ENCODE measurements at regions not wholly inside any gene's neighbourhood (a gene's known extent, or its start where the extent isn't known, plus 50 kb on each side); places are given as distances from the start of the nearest gene placed in this dataset.

DNA sequence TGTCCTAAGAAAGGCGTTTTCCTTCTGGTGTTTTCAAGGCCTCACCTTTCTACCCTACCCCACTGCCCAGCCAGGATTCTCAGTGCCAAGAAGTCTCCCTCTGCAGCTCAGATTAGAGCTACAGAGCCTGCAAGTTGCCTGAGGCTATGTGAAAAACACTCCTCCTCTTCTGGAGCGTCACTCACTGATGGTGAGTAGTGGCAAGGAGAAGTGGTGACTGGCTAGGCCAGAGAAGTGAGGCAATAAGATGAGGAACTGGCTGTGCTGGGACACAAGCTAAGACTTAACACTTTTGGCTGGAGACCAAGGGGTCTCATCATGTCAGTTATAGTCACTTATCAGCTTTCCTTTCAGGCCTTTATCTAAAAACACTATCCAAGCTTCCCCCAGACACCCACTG is 86.7 kb upstream of the PRKAR2B start:
- DNase-seq (ENCODE audit: low read depth), result peak; percentile 60
- TF ChIP-seq, protein P1, sequence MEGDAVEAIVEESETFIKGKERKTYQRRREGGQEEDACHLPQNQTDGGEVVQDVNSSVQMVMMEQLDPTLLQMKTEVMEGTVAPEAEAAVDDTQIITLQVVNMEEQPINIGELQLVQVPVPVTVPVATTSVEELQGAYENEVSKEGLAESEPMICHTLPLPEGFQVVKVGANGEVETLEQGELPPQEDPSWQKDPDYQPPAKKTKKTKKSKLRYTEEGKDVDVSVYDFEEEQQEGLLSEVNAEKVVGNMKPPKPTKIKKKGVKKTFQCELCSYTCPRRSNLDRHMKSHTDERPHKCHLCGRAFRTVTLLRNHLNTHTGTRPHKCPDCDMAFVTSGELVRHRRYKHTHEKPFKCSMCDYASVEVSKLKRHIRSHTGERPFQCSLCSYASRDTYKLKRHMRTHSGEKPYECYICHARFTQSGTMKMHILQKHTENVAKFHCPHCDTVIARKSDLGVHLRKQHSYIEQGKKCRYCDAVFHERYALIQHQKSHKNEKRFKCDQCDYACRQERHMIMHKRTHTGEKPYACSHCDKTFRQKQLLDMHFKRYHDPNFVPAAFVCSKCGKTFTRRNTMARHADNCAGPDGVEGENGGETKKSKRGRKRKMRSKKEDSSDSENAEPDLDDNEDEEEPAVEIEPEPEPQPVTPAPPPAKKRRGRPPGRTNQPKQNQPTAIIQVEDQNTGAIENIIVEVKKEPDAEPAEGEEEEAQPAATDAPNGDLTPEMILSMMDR (IDR thresholded peaks at IDR 0.05; ENCODE audit: insufficient read depth, low read length, severe bottlenecking), result no peak
- no peaks in the 10 kb centered on the region for H3K36me3 ChIP-seq (ENCODE audit: control insufficient read depth, insufficient read depth, low read length)
- no peaks in the 10 kb centered on the region for H3K27me3 ChIP-seq (ENCODE audit: control insufficient read depth, insufficient read depth, low read length)
- FAIRE-seq, result peak; percentile 83
- H3K4me3 ChIP-seq (ENCODE audit: low read depth, low read length), result no peak overlapping the region

DNA sequence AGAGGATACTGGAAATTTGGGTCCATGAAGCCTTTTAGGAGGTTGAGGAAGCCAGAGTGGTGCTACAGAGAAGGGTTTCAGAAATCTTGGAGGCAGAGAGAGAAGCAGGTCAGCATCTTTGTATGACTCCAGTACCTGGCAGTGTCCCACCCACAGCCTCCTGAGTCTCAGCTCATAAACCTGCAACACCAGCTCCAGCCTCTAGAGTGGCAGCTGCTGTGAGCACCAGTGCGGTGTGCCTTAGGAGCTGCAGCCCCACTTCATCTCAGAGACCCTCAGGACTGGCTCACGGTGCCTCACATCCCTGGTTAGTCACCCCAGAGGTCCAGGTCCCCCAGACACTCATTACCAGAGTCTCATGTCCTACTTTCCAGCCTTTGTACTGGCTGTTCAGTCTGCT is 84.8 kb upstream of the PRKAR2B start:
- Histone ChIP-seq H3K27me3 (ENCODE audit: control insufficient read depth, insufficient read depth, low read length) (no peaks in the 10 kb centered on the region), H3K36me3 (ENCODE audit: control insufficient read depth, insufficient read depth, low read length) (no peaks in the 10 kb centered on the region), H3K4me3 (ENCODE audit: low read depth, low read length) (no peak overlapping the region)
- FAIRE-seq, result no peak
- DNase-seq (ENCODE audit: low read depth), result no peak
- TF ChIP-seq, protein P1 (IDR thresholded peaks at IDR 0.05; ENCODE audit: insufficient read depth, low read length, severe bottlenecking), result peak; percentile 11

DNA sequence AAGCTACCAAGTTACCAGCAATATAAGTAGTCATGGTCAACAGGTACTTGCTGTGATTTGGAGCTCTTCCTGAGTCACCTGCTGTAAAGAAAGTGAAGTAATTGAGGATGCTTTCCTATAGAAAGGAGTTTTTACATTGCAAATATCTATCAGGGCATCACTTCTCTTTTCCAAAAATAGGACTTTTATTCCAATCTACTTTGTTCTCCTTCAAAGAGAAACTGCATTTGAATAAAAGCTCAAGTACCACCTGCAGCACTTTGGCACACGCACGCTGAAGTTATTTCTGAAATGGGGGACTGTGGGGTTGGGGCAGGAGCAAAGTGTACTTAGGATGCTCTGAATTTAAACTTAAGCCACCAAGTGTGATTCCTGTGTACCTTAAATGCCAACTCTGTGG is 81.8 kb upstream of the PRKAR2B start:
- H3K36me3 ChIP-seq (ENCODE audit: control insufficient read depth, insufficient read depth, low read length), result no peaks in the 10 kb centered on the region
- H3K4me3 ChIP-seq (ENCODE audit: low read depth, low read length), result no peak overlapping the region
- FAIRE-seq (no peak), DNase-seq (ENCODE audit: low read depth) (no peak)
- no peaks in the 10 kb centered on the region for H3K27me3 ChIP-seq (ENCODE audit: control insufficient read depth, insufficient read depth, low read length)
- TF ChIP-seq, protein P1 (IDR thresholded peaks at IDR 0.05; ENCODE audit: insufficient read depth, low read length, severe bottlenecking), result no peak

DNA sequence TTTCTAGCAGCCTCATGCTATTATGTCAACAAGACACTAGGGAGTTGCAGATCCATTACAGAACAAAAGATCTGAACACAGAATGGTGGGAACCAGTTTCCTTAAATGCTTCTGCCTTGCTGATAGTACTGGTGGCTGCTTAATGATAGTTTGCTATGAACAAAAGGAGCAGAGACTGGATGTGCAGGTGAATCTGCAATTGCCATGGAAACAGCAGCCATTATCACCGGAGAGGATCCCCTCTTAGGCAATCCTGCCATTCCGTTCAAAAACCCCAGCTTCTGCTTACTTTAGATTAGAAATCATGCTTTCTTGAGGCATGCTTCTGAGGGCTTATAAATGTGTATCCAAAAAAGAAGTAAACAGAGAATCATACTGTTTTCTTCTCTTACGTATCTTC is 80.0 kb upstream of the PRKAR2B start:
- no peak for FAIRE-seq
- no peak overlapping the region for H3K4me3 ChIP-seq (ENCODE audit: low read depth, low read length)
- H3K27me3 ChIP-seq (ENCODE audit: control insufficient read depth, insufficient read depth, low read length), result no peaks in the 10 kb centered on the region
- H3K36me3 ChIP-seq (ENCODE audit: control insufficient read depth, insufficient read depth, low read length), result no peaks in the 10 kb centered on the region
- no peak for DNase-seq (ENCODE audit: low read depth)
- TF ChIP-seq, protein P1 (IDR thresholded peaks at IDR 0.05; ENCODE audit: insufficient read depth, low read length, severe bottlenecking), result no peak

DNA sequence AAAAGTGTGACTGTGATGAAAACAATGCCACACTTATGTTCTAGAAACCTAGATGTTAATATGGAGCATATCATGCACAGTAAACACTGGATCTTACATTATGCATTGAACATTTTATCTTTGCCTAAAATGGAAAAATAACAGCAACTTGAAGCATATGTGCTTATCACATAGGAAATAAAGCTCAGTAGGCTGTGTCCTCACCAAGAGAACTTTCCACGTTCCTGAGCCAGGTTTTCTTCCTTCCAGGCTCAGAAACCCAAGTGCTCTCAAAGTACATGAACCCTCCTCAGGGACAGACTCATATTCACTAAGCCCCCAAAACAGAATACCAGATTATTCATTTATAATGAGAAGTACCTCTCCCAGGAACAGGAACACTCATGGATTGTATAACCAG is 79.4 kb upstream of the PRKAR2B start:
- no peaks in the 10 kb centered on the region for H3K36me3 ChIP-seq (ENCODE audit: control insufficient read depth, insufficient read depth, low read length)
- DNase-seq (ENCODE audit: low read depth) (no peak), FAIRE-seq (no peak)
- no peaks in the 10 kb centered on the region for H3K27me3 ChIP-seq (ENCODE audit: control insufficient read depth, insufficient read depth, low read length)
- TF ChIP-seq, protein P1 (IDR thresholded peaks at IDR 0.05; ENCODE audit: insufficient read depth, low read length, severe bottlenecking), result no peak
- H3K4me3 ChIP-seq (ENCODE audit: low read depth, low read length), result no peak overlapping the region

DNA sequence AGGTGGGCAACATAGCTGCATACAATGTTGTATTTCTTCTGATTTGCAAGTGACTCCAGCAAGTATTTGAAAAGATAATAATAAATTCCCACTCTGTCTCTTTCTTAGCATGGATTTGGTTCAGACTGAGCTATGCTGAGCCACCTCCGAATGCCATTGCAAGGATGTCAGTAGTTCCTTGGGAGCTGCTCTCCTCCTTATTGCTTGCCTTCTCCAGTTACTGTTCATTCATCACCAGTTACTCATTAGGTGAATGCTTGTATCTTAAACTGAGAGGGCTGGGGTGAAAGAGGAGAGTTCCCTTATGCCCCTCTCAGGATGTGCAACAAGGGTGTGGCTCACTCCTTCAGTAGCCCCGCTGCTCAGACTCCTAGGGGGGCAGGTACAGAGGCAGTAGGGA is 78.4 kb upstream of the PRKAR2B start:
- TF ChIP-seq, protein P1 (IDR thresholded peaks at IDR 0.05; ENCODE audit: insufficient read depth, low read length, severe bottlenecking), result no peak
- Histone ChIP-seq H3K36me3 (ENCODE audit: control insufficient read depth, insufficient read depth, low read length) (no peaks in the 10 kb centered on the region), H3K4me3 (ENCODE audit: low read depth, low read length) (no peak overlapping the region), H3K27me3 (ENCODE audit: control insufficient read depth, insufficient read depth, low read length) (no peaks in the 10 kb centered on the region)
- FAIRE-seq, result no peak
- DNase-seq (ENCODE audit: low read depth), result no peak

All from bronchial epithelial cell (primary cell).